RWPE1 (cell line): ENCODE measurements at regions not wholly inside any gene's neighbourhood (a gene's known extent, or its start where the extent isn't known, plus 50 kb on each side); places are given as distances from the start of the nearest gene placed in this dataset.

Source experiments
- CTCF ChIA-PET: fragments of 350-600 bp; sonication (Branson Sonifier 250); formaldehyde crosslinking; extraction: SDS; loops from one replicate; lab custom pipeline; 2021; lab: Yijun Ruan, JAX
- POLR2A ChIA-PET: fragments of 400-600 bp; formaldehyde crosslinking; extraction: SDS; loops from one replicate; lab custom pipeline; 2020; ENCODE audit warnings: antibody characterized with exemption; ENCODE audit not compliant: low non-redundant PET; lab: Yijun Ruan, JAX
- DNase-seq: peaks from one replicate; pipeline ENCODE4 v3.0.0; 2012; ENCODE audit warnings: low spot score
- H3K27ac ChIP-seq: fragments of 450-650 bp; 2 replicates; pipeline ENCODE4 v1.5.1; 2017
- TF ChIP-seq, protein P1 (sequence below): fragments of 450-650 bp; conservative IDR thresholded peaks from 2 replicates; pipeline ENCODE4 v1.5.1; 2017; ENCODE audit warnings: low read depth, mild to moderate bottlenecking

- DNase-seq, result no peak
- no peak overlapping the region for H3K27ac ChIP-seq
- CTCF ChIA-PET, result no interaction called here
- POLR2A ChIA-PET, result no interaction called here
- TF ChIP-seq, protein P1, sequence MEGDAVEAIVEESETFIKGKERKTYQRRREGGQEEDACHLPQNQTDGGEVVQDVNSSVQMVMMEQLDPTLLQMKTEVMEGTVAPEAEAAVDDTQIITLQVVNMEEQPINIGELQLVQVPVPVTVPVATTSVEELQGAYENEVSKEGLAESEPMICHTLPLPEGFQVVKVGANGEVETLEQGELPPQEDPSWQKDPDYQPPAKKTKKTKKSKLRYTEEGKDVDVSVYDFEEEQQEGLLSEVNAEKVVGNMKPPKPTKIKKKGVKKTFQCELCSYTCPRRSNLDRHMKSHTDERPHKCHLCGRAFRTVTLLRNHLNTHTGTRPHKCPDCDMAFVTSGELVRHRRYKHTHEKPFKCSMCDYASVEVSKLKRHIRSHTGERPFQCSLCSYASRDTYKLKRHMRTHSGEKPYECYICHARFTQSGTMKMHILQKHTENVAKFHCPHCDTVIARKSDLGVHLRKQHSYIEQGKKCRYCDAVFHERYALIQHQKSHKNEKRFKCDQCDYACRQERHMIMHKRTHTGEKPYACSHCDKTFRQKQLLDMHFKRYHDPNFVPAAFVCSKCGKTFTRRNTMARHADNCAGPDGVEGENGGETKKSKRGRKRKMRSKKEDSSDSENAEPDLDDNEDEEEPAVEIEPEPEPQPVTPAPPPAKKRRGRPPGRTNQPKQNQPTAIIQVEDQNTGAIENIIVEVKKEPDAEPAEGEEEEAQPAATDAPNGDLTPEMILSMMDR, result no peak
Observed at GRCh38 chr5:4196744-4197143, 601.1 kb downstream of the IRX1 start.

GRCh38 chr5:4197151-4197550, 601.5 kb downstream of the IRX1 start:
- DNase-seq, result no peak
- H3K27ac ChIP-seq, result no peak overlapping the region
- POLR2A ChIA-PET, result no interaction called here
- TF ChIP-seq, protein P1, result no peak
- CTCF ChIA-PET, result no interaction called here

DNA sequence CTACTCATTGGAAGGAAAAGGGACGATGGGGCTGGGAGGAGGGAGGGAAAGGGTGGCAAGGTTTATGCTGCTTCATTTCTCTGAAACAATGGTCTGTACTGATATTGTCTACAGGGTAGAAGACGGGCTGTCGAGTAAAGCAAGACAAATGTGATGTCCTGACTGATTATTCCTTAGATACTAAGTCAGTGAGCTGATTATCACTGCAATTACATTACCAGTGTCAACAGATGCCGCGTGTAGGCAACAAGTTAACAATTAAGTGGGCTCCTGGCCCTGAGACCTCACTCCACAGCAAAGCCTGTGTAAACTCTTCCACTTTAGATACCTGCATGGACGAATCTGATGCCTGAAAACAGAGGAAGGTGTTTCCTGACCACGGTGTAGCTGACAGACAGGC, 602.8 kb downstream of the IRX1 start:
- DNase-seq, result no peak
- POLR2A ChIA-PET, result no interaction called here
- H3K27ac ChIP-seq, result no peak overlapping the region
- TF ChIP-seq, protein P1, result no peak
- CTCF ChIA-PET, result no interaction called here

GRCh38 chr5:4199049-4199841, 603.6 kb downstream of the IRX1 start:
- TF ChIP-seq, protein P1, result no peak
- CTCF ChIA-PET, result no interaction called here
- no peak for DNase-seq
- POLR2A ChIA-PET, result no interaction called here
- no peak overlapping the region for H3K27ac ChIP-seq

GRCh38 chr5:4203146-4203545, 607.5 kb downstream of the IRX1 start:
- ChIA-PET CTCF (no interaction called here), POLR2A (no interaction called here)
- TF ChIP-seq, protein P1, result no peak
- H3K27ac ChIP-seq, result no peak overlapping the region
- DNase-seq, result no peak

DNA sequence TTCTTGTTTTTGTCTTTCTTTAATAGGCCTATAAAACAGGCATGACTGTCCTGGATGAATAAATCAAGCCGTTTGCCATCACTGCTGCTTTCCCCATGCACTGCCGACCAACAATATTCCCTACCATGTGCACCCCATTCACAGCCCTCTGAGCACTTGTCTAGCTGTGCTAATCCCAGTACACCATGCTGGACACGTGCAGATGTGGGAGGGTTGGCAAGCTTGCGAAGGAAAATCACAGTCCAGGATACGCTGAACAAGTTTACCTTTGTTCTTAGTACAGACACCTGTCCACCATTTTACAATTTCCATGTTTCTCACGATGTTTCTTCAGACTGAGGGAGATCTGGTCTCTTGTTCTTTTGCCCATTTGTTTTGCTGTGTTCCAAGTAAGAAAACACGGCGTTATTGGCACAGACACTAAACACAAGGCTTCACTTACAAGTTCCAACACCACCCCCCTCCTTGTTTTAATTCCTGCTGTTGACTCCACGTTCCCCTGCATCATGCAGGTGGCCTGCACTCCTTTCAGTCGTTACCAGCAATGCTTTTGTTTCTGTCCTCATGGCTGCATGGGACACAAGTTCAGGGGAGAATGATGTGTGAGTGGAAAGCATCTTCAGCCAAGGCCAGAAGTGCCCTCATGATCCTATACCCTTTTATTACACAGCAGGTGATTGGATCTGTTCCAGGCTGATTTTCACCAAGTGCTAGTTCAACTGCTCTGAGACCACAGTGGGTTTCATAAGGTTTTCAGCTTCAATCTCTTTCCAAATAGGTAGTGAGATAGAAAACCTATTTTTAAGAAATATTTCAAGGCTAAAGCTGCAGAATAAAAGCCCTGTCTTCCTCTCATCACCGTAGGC, 608.9 kb downstream of the IRX1 start:
- ChIA-PET CTCF (interaction anchor here (0.6 kb wide), 1 partner anchor 1121 kb away, joined by 4 read pairs; no protein-coding TSS in a partner anchor), POLR2A (no interaction called here)
- TF ChIP-seq, protein P1, result no peak
- DNase-seq, result no peak
- no peak overlapping the region for H3K27ac ChIP-seq
